HG02623 (cell line): ENCODE measurements at regions not wholly inside any gene's neighbourhood (a gene's known extent, or its start where the extent isn't known, plus 50 kb on each side); places are given as distances from the start of the nearest gene placed in this dataset.
"Not testable (repeated sequence)": the region's sequence is repeated elsewhere in the genome, so short reads cannot be mapped to it uniquely, and the experiment has no call there.

Experiments used
- ATAC-seq: cut with Tn5 transposase; IDR thresholded peaks from one replicate; pipeline ENCODE4 v1.9.1; 2021; ENCODE audit warnings: moderate library complexity; ENCODE audit not compliant: unreplicated experiment

- no peak for ATAC-seq
Observed at GRCh38 chr22:49514211-49514610, 313.5 kb downstream of the BRD1 start.

GRCh38 chr22:49513358-49513851 lies 314.3 kb downstream of the BRD1 start:
- ATAC-seq: no peak

- ATAC-seq: no peak
Observed at GRCh38 chr22:49512487-49513165, 315.0 kb downstream of the BRD1 start.

GRCh38 chr22:49511393-49512189 lies 316.1 kb downstream of the BRD1 start:
- ATAC-seq: not testable (repeated sequence)

- ATAC-seq: no peak
Observed at GRCh38 chr22:49510718-49511117, 317.0 kb downstream of the BRD1 start.

GRCh38 chr22:49509016-49509415 lies 318.7 kb downstream of the BRD1 start:
- ATAC-seq: no peak

- ATAC-seq: no peak
Observed at GRCh38 chr22:49508561-49508960, 319.1 kb downstream of the BRD1 start.

- ATAC-seq: no peak
Observed at GRCh38 chr22:49507607-49508292, 319.9 kb downstream of the BRD1 start.

GRCh38 chr22:49506010-49506400 lies 321.7 kb downstream of the BRD1 start:
- ATAC-seq: no peak

- ATAC-seq: no peak
Observed at GRCh38 chr22:49505337-49506009, 322.2 kb downstream of the BRD1 start.

- no peak for ATAC-seq
Observed at GRCh38 chr22:49503896-49504521, 323.7 kb downstream of the BRD1 start.

GRCh38 chr22:49503321-49503720 lies 324.4 kb downstream of the BRD1 start:
- ATAC-seq: no peak

GRCh38 chr22:49502126-49502826 lies 325.4 kb downstream of the BRD1 start:
- no peak for ATAC-seq

- no peak for ATAC-seq
Observed at GRCh38 chr22:49500942-49501395, 326.7 kb downstream of the BRD1 start.

GRCh38 chr22:49500076-49500460 lies 327.6 kb downstream of the BRD1 start:
- no peak for ATAC-seq

- no peak for ATAC-seq
Observed at GRCh38 chr22:49499433-49500075, 328.1 kb downstream of the BRD1 start.

- no peak for ATAC-seq
Observed at GRCh38 chr22:49497266-49497665, 330.4 kb downstream of the BRD1 start.

- ATAC-seq: no peak
Observed at GRCh38 chr22:49494555-49494954, 333.1 kb downstream of the BRD1 start.

- no peak for ATAC-seq
Observed at GRCh38 chr22:49492741-49493251, 334.9 kb downstream of the BRD1 start.
